ENCODE measurements at regions not wholly inside any gene's neighbourhood (a gene's known extent, or its start where the extent isn't known, plus 50 kb on each side); places are given as distances from the start of the nearest gene placed in this dataset.

DNA sequence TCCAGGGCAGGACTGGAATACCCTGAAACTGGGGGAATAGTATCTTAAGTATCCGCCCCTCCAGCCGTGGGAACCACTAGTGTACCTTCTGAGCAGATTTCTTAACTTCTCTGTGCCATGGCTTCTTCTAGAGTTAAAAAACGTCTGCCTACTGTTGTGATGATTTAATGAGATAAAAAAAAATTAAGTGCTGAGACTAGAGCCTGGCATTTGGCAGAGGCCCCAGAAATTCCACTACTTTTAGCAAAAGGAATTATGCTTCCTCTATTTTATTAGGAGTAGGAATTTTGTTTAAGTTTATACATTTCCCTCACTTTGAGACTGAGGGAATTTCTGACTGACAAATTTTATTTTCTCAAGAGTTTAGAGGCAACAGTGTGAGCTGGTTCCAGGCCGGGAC is 371.2 kb upstream of the B3GAT1 start:
- TF ChIP-seq, protein P1, sequence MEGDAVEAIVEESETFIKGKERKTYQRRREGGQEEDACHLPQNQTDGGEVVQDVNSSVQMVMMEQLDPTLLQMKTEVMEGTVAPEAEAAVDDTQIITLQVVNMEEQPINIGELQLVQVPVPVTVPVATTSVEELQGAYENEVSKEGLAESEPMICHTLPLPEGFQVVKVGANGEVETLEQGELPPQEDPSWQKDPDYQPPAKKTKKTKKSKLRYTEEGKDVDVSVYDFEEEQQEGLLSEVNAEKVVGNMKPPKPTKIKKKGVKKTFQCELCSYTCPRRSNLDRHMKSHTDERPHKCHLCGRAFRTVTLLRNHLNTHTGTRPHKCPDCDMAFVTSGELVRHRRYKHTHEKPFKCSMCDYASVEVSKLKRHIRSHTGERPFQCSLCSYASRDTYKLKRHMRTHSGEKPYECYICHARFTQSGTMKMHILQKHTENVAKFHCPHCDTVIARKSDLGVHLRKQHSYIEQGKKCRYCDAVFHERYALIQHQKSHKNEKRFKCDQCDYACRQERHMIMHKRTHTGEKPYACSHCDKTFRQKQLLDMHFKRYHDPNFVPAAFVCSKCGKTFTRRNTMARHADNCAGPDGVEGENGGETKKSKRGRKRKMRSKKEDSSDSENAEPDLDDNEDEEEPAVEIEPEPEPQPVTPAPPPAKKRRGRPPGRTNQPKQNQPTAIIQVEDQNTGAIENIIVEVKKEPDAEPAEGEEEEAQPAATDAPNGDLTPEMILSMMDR (IDR thresholded peaks at IDR 0.05) = no peak
- TF ChIP-seq EZH2phosphoT487 (IDR thresholded peaks at IDR 0.05) = no peak
